HL-60 (cell line): ENCODE measurements at regions not wholly inside any gene's neighbourhood (a gene's known extent, or its start where the extent isn't known, plus 50 kb on each side); places are given as distances from the start of the nearest gene placed in this dataset.

Source experiments
- CTCF ChIP-seq: IDR thresholded peaks from one replicate; pipeline ENCODE4 v1.5.1; 2011; ENCODE audit warnings: low read length, control low read depth, inconsistent platforms; ENCODE audit not compliant: insufficient read depth
- POLR2AphosphoS5 ChIP-seq: IDR thresholded peaks from 2 replicates; pipeline ENCODE4 v1.6.1; 2012; ENCODE audit warnings: low read depth
- REST ChIP-seq: IDR thresholded peaks from 2 replicates; pipeline ENCODE4 v1.6.1; 2012; ENCODE audit warnings: low read depth; ENCODE audit not compliant: insufficient replicate concordance

- TF ChIP-seq CTCF, result no peak
- TF ChIP-seq POLR2AphosphoS5, result no peak
- TF ChIP-seq REST, result no peak
These were observed 56.8 kb upstream of the JAZF1 start for GRCh38 chr7:28237363-28237762.
